Nephron progenitor cell (in vitro differentiated cells): ENCODE measurements at regions not wholly inside any gene's neighbourhood (a gene's known extent, or its start where the extent isn't known, plus 50 kb on each side); places are given as distances from the start of the nearest gene placed in this dataset.

ENCODE experiments used
- DNase-seq: peaks from one replicate; pipeline ENCODE4 v3.0.0; 2021
- H3K27ac Mint-ChIP-seq: 2 replicates; pipeline ENCODE4 v1.8.0; 2021; ENCODE audit warnings: mild to moderate bottlenecking, moderate library complexity, mixed read lengths
- H3K27me3 Mint-ChIP-seq: 2 replicates; pipeline ENCODE4 v1.8.0; 2021; ENCODE audit warnings: mild to moderate bottlenecking, low read depth, mixed read lengths; ENCODE audit not compliant: poor library complexity
- H3K36me3 Mint-ChIP-seq: 2 replicates; pipeline ENCODE4 v1.8.0; 2021; ENCODE audit warnings: low read depth, mixed read lengths
- H3K4me1 Mint-ChIP-seq: 2 replicates; pipeline ENCODE4 v1.8.0; 2021; ENCODE audit warnings: mixed read lengths
- H3K4me3 Mint-ChIP-seq: 2 replicates; pipeline ENCODE4 v1.8.0; 2021; ENCODE audit warnings: mild to moderate bottlenecking, moderate library complexity, mixed read lengths
- H3K9me3 Mint-ChIP-seq: 2 replicates; pipeline ENCODE4 v1.8.0; 2021; ENCODE audit warnings: mild to moderate bottlenecking, moderate library complexity, mixed read lengths
- TF ChIP-seq, protein P1 (sequence below): fragments of 200-600 bp; sonication (generic); IDR thresholded peaks from 2 replicates; pipeline ENCODE4 v1.5.0; 2021; ENCODE audit warnings: antibody characterized with exemption

- Mint-ChIP-seq H3K9me3 (no peaks in the 10 kb centered on the region), H3K27ac (no peak overlapping the region), H3K4me1 (peaks cover 31% of the 10 kb centered on the region), H3K36me3 (peaks cover 4% of the 10 kb centered on the region), H3K27me3 (peaks cover 23% of the 10 kb centered on the region), H3K4me3 (no peak overlapping the region)
- no peak for DNase-seq
- TF ChIP-seq, protein P1, sequence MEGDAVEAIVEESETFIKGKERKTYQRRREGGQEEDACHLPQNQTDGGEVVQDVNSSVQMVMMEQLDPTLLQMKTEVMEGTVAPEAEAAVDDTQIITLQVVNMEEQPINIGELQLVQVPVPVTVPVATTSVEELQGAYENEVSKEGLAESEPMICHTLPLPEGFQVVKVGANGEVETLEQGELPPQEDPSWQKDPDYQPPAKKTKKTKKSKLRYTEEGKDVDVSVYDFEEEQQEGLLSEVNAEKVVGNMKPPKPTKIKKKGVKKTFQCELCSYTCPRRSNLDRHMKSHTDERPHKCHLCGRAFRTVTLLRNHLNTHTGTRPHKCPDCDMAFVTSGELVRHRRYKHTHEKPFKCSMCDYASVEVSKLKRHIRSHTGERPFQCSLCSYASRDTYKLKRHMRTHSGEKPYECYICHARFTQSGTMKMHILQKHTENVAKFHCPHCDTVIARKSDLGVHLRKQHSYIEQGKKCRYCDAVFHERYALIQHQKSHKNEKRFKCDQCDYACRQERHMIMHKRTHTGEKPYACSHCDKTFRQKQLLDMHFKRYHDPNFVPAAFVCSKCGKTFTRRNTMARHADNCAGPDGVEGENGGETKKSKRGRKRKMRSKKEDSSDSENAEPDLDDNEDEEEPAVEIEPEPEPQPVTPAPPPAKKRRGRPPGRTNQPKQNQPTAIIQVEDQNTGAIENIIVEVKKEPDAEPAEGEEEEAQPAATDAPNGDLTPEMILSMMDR = no peak
Measured at GRCh38 chr4:4681653-4682052, 139.8 kb upstream of the STX18 start.

DNA sequence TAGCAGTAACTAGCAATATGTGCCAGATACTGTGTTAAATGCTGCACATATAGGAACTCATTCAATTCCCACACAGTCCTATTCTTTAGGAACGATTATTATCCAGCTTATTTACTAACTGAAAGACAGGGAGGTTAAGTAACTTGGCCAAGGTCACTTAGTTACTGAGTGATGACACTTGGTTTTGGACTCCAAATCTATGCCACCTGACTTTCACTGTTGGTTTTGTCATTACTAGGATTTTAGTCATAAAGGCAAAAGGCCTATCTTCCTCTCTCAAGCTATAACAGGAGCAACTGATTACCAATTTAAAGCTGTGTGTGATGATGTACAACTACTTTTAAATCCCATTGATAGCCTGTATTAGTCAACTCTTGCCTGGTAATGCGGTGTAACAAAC lies 138.9 kb upstream of the STX18 start:
- Mint-ChIP-seq H3K27ac (no peak overlapping the region), H3K4me1 (peaks cover 34% of the 10 kb centered on the region), H3K27me3 (peaks cover 23% of the 10 kb centered on the region), H3K4me3 (no peak overlapping the region), H3K36me3 (peaks cover 4% of the 10 kb centered on the region), H3K9me3 (no peaks in the 10 kb centered on the region)
- no peak for DNase-seq
- TF ChIP-seq, protein P1 = no peak

GRCh38 chr4:4680243-4680642 lies 138.4 kb upstream of the STX18 start:
- Mint-ChIP-seq H3K27ac (no peak overlapping the region), H3K4me3 (no peak overlapping the region), H3K27me3 (peaks cover 23% of the 10 kb centered on the region), H3K4me1 (peaks cover 34% of the 10 kb centered on the region), H3K9me3 (no peaks in the 10 kb centered on the region), H3K36me3 (peaks cover 4% of the 10 kb centered on the region)
- TF ChIP-seq, protein P1 = no peak
- DNase-seq = no peak

GRCh38 chr4:4677556-4678522 lies 136.0 kb upstream of the STX18 start:
- peaks cover 21% of the 10 kb centered on the region for H3K27me3 Mint-ChIP-seq
- peak overlapping the region; percentile 62 for H3K4me3 Mint-ChIP-seq
- TF ChIP-seq, protein P1 = peak; percentile 94
- no peaks in the 10 kb centered on the region for H3K9me3 Mint-ChIP-seq
- H3K4me1 Mint-ChIP-seq = peaks cover 41% of the 10 kb centered on the region
- no peak overlapping the region for H3K27ac Mint-ChIP-seq
- H3K36me3 Mint-ChIP-seq = no peaks in the 10 kb centered on the region
- DNase-seq = peak; percentile 54

DNA sequence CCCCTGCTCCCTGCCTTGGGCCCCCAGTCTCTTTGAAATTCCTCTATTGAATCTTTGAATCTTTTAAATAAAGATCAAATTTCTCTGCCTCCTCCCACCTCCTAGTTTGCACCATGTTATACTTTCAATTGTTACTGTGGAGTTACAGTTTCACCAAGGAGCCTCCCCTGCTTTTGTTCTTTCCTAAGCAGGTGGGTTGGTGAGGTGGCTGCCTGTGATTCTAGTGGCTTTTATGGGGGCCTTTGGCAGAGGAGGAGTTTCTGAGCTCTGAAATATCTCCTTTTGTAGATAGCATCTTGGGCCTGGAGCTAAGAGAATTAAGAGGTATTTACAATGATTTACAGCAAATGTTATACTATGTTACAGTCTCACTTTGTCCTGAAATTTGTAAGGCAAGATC lies 133.8 kb upstream of the STX18 start:
- no peaks in the 10 kb centered on the region for H3K36me3 Mint-ChIP-seq
- H3K27me3 Mint-ChIP-seq = peaks cover 11% of the 10 kb centered on the region
- TF ChIP-seq, protein P1 = no peak
- no peaks in the 10 kb centered on the region for H3K9me3 Mint-ChIP-seq
- no peak overlapping the region for H3K27ac Mint-ChIP-seq
- H3K4me3 Mint-ChIP-seq = no peak overlapping the region
- no peak for DNase-seq
- H3K4me1 Mint-ChIP-seq = peaks cover 57% of the 10 kb centered on the region
